ENCODE measurements at regions not wholly inside any gene's neighbourhood (a gene's known extent, or its start where the extent isn't known, plus 50 kb on each side); places are given as distances from the start of the nearest gene placed in this dataset.

GRCh38 chr2:122583159-122583917 lies 827.9 kb downstream of the TSN start:
- no peak for DNase-seq

GRCh38 chr2:122590524-122590923 lies 835.1 kb downstream of the TSN start:
- no peak for DNase-seq

- no peak for DNase-seq
Observed at GRCh38 chr2:122595065-122595464, 839.6 kb downstream of the TSN start.

- DNase-seq: no peak
Observed at GRCh38 chr2:122596598-122596997, 841.1 kb downstream of the TSN start.

DNA sequence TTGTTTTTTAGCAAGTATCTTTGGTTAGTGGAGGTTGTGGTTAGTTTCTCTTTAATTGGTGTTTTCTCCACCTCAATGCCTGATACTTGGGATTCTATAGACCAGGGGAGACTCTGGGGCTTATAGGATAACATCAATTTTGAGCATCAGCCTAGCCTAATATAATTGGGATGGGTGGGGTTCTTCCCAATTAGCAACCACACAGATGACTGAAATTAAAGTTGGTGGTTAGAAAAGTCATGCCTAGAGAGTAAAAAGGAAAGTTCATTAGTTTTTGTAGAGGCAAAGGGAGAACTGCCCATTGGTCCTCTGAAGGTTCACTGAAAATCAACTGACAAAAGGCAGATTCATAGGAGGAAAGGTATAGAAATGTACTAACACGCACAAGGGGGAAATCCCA lies 843.3 kb downstream of the TSN start:
- no peak for DNase-seq

DNA sequence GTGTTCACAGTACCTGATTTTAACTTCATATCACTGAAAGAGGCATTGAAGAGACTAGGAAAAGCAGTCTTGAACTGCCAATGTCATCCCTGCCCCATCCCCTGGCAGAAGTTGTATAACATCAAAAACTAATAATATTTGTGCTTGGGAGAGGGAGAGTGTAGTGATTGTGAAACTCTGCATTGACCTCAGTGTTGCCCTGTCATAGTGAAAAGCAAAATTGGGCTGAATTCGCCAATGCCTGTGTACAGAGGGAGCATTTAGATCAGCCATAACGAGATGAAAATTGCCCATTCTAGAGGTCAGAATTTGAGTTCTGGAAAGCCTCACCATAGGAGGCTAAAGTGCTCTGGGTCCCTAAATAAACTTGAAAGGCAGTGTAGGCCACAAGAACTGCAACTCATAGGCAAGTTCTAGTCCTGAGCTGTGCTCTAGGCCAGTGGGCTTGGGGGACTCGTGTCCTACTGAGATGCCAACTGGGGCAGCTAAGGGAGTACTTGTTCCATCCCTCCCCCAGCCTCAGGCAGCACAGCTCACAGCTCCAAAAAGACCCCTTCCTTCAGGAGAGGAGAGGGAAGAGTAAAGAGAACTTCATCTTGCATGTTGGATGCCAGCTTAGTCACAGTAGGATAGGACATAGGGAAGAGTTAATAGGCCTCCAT lies 855.6 kb downstream of the TSN start:
- no peak for DNase-seq

DNA sequence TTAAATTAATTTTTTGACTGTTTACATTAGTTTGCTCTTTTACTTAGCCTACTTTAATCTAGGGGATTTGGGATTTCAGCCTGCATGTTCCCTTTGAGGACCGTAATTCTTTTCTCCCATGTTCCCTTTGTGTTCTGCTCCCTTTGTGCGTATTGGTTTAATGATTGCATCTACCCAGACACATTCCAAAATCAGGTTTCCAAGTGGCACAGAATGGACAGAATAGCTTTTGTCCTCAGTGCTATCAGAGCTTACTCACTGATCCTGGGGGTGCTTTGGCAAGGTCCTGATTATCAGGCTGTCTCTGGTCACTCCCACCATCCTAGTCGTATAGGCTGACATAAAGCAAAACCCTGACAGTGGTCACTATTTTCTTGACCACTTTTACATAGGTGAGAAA lies 867.5 kb downstream of the TSN start:
- DNase-seq: no peak

- no peak for DNase-seq
Observed at GRCh38 chr2:122627388-122627787, 871.9 kb downstream of the TSN start.

DNA sequence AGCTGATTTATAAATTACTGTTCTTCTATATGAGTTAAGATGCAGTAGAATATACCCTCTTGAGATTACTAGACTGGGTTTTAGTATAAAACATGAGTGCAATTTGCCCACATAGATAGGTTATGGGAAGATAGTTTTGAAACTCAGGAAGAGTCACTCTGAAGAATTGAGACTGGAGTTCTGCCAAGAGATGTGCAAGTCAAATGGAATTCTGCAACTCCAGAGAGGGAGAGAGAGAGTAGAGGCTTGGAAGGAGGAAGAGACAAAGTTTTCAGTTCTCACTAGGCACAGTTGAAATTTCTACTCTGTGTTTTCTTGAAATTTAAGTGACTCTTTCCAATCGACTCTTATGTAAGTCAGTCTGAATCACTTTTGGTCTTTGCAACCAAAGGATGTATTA lies 878.8 kb downstream of the TSN start:
- DNase-seq: no peak

- no peak for DNase-seq
Observed at GRCh38 chr2:122634920-122635319, 879.5 kb downstream of the TSN start.

DNA sequence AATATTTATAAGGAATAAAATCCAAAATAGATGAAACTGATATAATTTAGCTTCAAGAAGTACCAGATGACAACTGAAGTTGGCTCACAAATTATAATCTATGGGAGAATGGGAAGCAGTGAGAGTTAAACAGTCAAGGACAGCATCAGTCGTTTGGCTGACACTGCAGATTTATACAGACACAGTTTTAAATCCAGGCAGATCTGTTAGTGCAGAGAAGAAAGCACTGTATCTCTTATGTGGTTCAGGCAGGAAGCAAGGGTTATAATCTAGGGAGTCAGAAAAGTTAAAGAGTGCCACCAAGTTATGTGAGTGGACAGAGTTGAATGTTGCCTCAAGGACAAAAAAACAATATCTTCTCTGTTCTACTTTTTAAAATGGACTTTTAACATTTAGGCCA lies 880.2 kb downstream of the TSN start:
- no peak for DNase-seq

DNA sequence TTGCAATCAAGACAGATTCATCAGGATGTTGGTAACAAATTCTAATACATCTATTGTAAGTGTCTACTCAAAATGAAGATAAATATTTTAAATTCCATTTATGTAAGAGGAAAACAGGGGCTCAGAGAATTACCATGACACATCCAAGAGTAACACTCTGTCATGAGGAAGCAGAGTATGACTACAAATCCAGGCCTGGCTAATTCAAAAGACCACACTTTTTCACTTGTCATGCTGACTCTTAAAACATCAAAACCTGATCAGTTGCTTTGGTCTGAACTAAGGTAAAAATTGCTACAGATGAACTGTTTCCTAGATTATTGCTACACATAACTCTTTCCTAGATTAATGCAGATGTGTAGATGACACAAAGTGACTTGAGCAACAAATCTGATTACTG lies 880.6 kb downstream of the TSN start:
- no peak for DNase-seq

- no peak for DNase-seq
Observed at GRCh38 chr2:122639176-122639575, 883.7 kb downstream of the TSN start.

DNA sequence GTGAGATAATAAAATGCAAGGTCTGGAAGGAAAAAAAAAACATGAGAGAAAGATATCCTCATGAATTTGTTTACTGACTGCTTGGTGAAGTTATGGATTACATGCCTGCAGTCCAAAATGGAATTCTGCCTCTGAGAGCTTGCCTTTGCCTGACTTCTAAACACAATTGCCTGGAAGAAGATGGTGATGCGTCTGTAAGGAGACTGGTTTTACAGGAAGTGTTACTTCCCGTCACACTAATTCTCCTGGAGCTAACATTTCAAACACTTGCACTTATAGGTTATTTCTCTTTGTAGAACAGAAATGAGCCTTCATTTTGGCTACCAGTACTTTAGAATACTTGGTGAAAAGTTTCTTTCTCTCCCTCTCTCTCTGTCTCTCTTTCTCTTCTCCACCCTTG lies 884.3 kb downstream of the TSN start:
- DNase-seq: no peak

DNA sequence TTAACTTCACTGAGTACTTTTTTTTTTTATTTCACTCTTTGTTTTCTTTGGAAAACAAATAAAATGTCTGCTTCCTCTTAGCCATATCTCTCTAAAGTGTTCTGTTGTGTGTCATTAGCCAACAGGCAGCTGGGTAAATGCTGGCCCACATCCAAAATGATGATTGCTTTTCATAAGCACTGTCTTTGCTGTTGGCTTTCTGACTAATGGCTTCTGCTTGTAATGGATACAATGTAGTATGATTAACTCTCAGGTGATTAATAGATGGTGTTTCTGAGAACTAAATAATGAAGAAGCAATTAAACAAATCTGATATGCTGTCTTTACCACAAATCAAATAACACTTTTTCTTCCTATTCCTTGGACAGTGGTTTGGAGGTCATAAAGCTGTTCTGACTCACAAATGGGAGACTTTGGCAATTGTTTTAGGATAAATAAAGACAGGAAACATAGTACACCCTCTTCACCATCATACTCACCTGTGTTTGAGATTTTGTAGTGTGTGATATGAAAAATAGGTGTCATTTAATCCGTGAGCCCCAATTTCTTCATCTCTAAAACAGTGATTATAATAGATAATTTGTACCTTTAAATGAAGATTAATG lies 888.4 kb downstream of the TSN start:
- no peak for DNase-seq

DNA sequence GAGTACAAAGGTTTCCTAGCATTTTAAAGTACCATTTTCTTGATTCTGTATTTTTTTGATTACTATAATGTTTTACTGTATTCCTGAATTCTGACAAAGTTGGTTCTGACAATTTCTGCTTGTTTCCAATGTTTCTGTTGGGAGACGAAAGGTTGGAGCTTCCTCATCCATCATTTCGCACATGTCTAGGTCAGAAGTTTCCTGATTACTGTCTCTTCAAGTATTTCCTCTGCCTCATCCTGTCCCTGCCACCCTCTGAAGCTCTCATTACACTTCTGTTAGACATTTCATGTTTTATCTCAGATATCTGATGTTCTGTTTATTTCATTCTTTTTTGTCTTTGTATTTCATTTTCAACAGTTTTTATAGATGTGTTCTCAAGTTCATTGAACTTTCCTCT lies 895.8 kb downstream of the TSN start:
- DNase-seq: no peak

- no peak for DNase-seq
Observed at GRCh38 chr2:122651780-122652179, 896.3 kb downstream of the TSN start.

DNA sequence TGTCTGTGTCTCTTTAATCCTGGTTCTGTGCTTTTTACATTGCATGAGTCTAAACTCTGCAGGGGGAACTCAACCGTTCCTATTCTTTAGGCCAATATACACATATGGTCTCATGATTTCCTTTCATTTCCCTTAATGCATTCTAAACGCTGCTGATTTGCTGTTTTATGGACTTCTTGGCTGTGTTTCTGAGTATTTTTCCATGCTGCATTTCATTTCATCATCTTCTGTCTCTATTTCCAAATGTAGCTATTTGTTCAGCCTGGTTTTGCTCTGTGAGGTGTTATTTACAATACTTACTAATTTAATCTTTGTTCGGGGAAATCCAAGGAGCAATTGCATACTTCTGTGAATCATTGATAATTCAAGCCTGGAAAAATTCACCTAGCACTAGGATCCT lies 897.2 kb downstream of the TSN start:
- no peak for DNase-seq

DNA sequence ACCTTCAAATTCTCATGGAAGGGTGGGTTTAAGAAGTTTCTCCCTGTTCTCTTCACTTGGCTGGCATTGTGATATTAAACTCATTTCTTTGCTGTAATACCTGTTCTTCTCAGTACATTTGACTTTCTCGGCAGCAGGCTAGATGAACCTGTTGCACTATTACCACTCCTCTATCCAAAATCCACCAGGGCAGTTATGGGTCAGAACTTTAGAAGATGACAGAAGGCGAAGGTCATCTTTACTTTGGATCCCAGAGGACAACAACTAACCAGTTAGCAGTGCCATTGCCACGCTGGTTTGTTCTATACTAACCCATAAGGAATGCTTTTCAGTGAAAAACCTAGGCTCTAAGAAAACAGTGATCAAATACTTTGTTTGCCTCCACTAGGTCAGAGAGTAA lies 901.0 kb downstream of the TSN start:
- no peak for DNase-seq

- no peak for DNase-seq
Observed at GRCh38 chr2:122660786-122661634, 905.6 kb downstream of the TSN start.

GRCh38 chr2:122663620-122664019 lies 908.2 kb downstream of the TSN start:
- no peak for DNase-seq

GRCh38 chr2:122669627-122670026 lies 914.2 kb downstream of the TSN start:
- DNase-seq: no peak

GRCh38 chr2:122670897-122671296 lies 915.4 kb downstream of the TSN start:
- DNase-seq: peak; percentile 40

- DNase-seq: no peak
Observed at GRCh38 chr2:122680662-122681061, 925.2 kb downstream of the TSN start.
